Activated CD4-positive, alpha-beta memory T cell treated with anti-CD3 and anti-CD28 coated beads, Interleukin-2, amount 10 ng/mL, durations not matched to agents 7 days and 5 days (primary cell): ENCODE measurements at regions not wholly inside any gene's neighbourhood (a gene's known extent, or its start where the extent isn't known, plus 50 kb on each side); places are given as distances from the start of the nearest gene placed in this dataset.

Experiments
- CTCF ChIA-PET: fragments of 350-600 bp; sonication (Branson Sonifier 250); formaldehyde crosslinking; loops from one replicate; lab custom pipeline; 2021; ENCODE audit warnings: antibody characterized with exemption, inconsistent platforms; lab: Charles Lee
- POLR2A ChIA-PET: fragments of 350-600 bp; sonication (Branson Sonifier 250); formaldehyde crosslinking; loops from one replicate; lab custom pipeline; 2021; ENCODE audit warnings: antibody characterized with exemption; lab: Charles Lee
- DNase-seq: peaks from one replicate; pipeline ENCODE4 v3.0.0-alpha.2; 2020
- H3K27ac Mint-ChIP-seq: one replicate; pipeline ENCODE4 v1.8.0; 2021; ENCODE audit warnings: mild to moderate bottlenecking, mixed read lengths
- H3K27me3 Mint-ChIP-seq: one replicate; pipeline ENCODE4 v1.8.0; 2021; ENCODE audit warnings: mixed read lengths
- H3K36me3 Mint-ChIP-seq: one replicate; pipeline ENCODE4 v1.8.0; 2021; ENCODE audit warnings: low read depth, mixed read lengths
- H3K4me1 Mint-ChIP-seq: one replicate; pipeline ENCODE4 v1.8.0; 2021; ENCODE audit warnings: mixed read lengths
- H3K4me3 Mint-ChIP-seq: one replicate; pipeline ENCODE4 v1.8.0; 2021; ENCODE audit warnings: mild to moderate bottlenecking, mixed read lengths
- H3K9me3 Mint-ChIP-seq: one replicate; pipeline ENCODE4 v1.8.0; 2021; ENCODE audit warnings: mixed read lengths

- H3K36me3 Mint-ChIP-seq = no peaks in the 10 kb centered on the region
- H3K9me3 Mint-ChIP-seq = no peaks in the 10 kb centered on the region
- CTCF ChIA-PET = no interaction called here
- no peak for DNase-seq
- H3K27me3 Mint-ChIP-seq = no peaks in the 10 kb centered on the region
- no peak overlapping the region for H3K4me3 Mint-ChIP-seq
- H3K27ac Mint-ChIP-seq = no peak overlapping the region
- POLR2A ChIA-PET = no interaction called here
- no peaks in the 10 kb centered on the region for H3K4me1 Mint-ChIP-seq
Observed at GRCh38 chr18:37628470-37629220, 63.0 kb upstream of the CELF4 start.

DNA sequence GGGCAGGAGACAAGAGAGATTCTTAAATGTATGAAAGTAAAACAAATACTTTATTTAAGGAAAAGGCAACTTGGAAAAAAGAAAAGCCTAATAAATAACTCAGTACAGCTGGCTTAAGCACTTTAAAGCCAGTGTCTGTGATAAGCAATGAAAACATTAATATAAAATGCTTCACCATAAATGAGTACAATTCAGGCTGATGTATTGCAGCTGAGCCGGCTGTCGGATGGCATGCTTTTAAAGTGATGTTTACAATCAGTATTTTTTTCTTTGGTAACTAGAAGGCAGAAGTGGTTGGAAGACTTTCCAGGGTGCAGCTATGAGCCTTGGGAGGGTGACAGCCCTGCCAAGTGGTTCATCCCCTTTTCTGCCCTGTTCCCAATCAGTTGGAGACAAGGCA lies 58.7 kb upstream of the CELF4 start:
- no peak overlapping the region for H3K27ac Mint-ChIP-seq
- H3K4me3 Mint-ChIP-seq = no peak overlapping the region
- no peaks in the 10 kb centered on the region for H3K4me1 Mint-ChIP-seq
- no peak for DNase-seq
- ChIA-PET POLR2A (no interaction called here), CTCF (no interaction called here)
- H3K9me3 Mint-ChIP-seq = no peaks in the 10 kb centered on the region
- no peaks in the 10 kb centered on the region for H3K27me3 Mint-ChIP-seq
- no peaks in the 10 kb centered on the region for H3K36me3 Mint-ChIP-seq

DNA sequence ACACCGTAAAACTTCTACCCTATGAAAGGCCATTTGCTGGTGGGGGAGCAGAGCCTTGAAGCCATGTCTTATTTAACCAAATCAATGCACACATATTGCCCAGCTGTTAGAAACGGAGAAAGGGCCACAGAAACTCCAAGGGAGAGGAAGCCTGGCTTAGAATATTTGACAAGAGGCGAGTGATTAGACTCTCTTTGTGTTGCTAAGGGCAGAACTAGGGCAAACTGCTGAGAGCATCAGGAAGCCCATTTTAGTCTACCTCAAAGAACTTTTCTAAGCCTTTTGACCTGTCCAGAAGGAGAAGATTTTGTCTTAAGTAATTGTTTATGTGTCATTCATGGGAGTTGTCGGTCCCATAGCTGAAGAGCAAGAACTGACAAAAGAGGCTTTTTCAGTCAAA lies 54.4 kb upstream of the CELF4 start:
- DNase-seq = no peak
- H3K4me1 Mint-ChIP-seq = no peaks in the 10 kb centered on the region
- H3K4me3 Mint-ChIP-seq = no peak overlapping the region
- ChIA-PET POLR2A (no interaction called here), CTCF (no interaction called here)
- H3K27ac Mint-ChIP-seq = no peak overlapping the region
- H3K27me3 Mint-ChIP-seq = no peaks in the 10 kb centered on the region
- H3K9me3 Mint-ChIP-seq = no peaks in the 10 kb centered on the region
- no peaks in the 10 kb centered on the region for H3K36me3 Mint-ChIP-seq

GRCh38 chr18:37617623-37618022 lies 52.0 kb upstream of the CELF4 start:
- no peak for DNase-seq
- no peaks in the 10 kb centered on the region for H3K27me3 Mint-ChIP-seq
- no peaks in the 10 kb centered on the region for H3K36me3 Mint-ChIP-seq
- ChIA-PET POLR2A (no interaction called here), CTCF (no interaction called here)
- H3K4me1 Mint-ChIP-seq = no peaks in the 10 kb centered on the region
- no peaks in the 10 kb centered on the region for H3K9me3 Mint-ChIP-seq
- H3K4me3 Mint-ChIP-seq = no peak overlapping the region
- no peak overlapping the region for H3K27ac Mint-ChIP-seq
